ENCODE measurements at regions not wholly inside any gene's neighbourhood (a gene's known extent, or its start where the extent isn't known, plus 50 kb on each side); places are given as distances from the start of the nearest gene placed in this dataset.

- TF ChIP-seq SPI1 (IDR thresholded peaks at IDR 0.05; ENCODE audit: low read depth, low read length) (no peak), POU2F2 (IDR thresholded peaks at IDR 0.05; ENCODE audit: low read depth, low read length) (no peak), TAF1 (IDR thresholded peaks at IDR 0.05; ENCODE audit: low read depth, low read length) (no peak), POLR2AphosphoS5 (IDR thresholded peaks at IDR 0.05; ENCODE audit: low read depth, low read length) (no peak), POLR2A (IDR thresholded peaks at IDR 0.05; ENCODE audit: low read depth, low read length) (no peak), PAX5 (IDR thresholded peaks at IDR 0.05; ENCODE audit: insufficient read depth, low read length, severe bottlenecking) (no peak)
- FAIRE-seq (no peak), DNase-seq (ENCODE audit: insufficient read length, low spot score) (no peak)
Measured at GRCh38 chr6:169933839-169934698, 182.6 kb downstream of the ERMARD start.

- TF ChIP-seq POLR2A (IDR thresholded peaks at IDR 0.05; ENCODE audit: low read depth, low read length) = no peak
- TF ChIP-seq POU2F2 (IDR thresholded peaks at IDR 0.05; ENCODE audit: low read depth, low read length) = no peak
- no peak for TF ChIP-seq POLR2AphosphoS5 (IDR thresholded peaks at IDR 0.05; ENCODE audit: low read depth, low read length)
- TF ChIP-seq TAF1 (IDR thresholded peaks at IDR 0.05; ENCODE audit: low read depth, low read length) = no peak
- no peak for TF ChIP-seq PAX5 (IDR thresholded peaks at IDR 0.05; ENCODE audit: insufficient read depth, low read length, severe bottlenecking)
- no peak for TF ChIP-seq SPI1 (IDR thresholded peaks at IDR 0.05; ENCODE audit: low read depth, low read length)
- no peak for FAIRE-seq
- DNase-seq (ENCODE audit: insufficient read length, low spot score) = no peak
Measured at GRCh38 chr6:169933251-169933821, 181.9 kb downstream of the ERMARD start.

- TF ChIP-seq PAX5 (IDR thresholded peaks at IDR 0.05; ENCODE audit: insufficient read depth, low read length, severe bottlenecking) = no peak
- no peak for DNase-seq (ENCODE audit: insufficient read length, low spot score)
- no peak for FAIRE-seq
Measured at GRCh38 chr6:169932491-169932890, 181.1 kb downstream of the ERMARD start.

- TF ChIP-seq POLR2AphosphoS5 (IDR thresholded peaks at IDR 0.05; ENCODE audit: low read depth, low read length) (no peak), TAF1 (IDR thresholded peaks at IDR 0.05; ENCODE audit: low read depth, low read length) (no peak)
- FAIRE-seq = no peak
- no peak for DNase-seq (ENCODE audit: insufficient read length, low spot score)
Measured at GRCh38 chr6:169931261-169931660, 179.8 kb downstream of the ERMARD start.

- TF ChIP-seq POU2F2 (IDR thresholded peaks at IDR 0.05; ENCODE audit: low read depth, low read length) (no peak), PAX5 (IDR thresholded peaks at IDR 0.05; ENCODE audit: insufficient read depth, low read length, severe bottlenecking) (no peak), POLR2AphosphoS5 (IDR thresholded peaks at IDR 0.05; ENCODE audit: low read depth, low read length) (no peak), SPI1 (IDR thresholded peaks at IDR 0.05; ENCODE audit: low read depth, low read length) (no peak), POLR2A (IDR thresholded peaks at IDR 0.05; ENCODE audit: low read depth, low read length) (no peak)
- DNase-seq (ENCODE audit: insufficient read length, low spot score) (no peak), FAIRE-seq (no peak)
Measured at GRCh38 chr6:169930799-169931198, 179.4 kb downstream of the ERMARD start.

GRCh38 chr6:169927711-169928110 is 176.3 kb downstream of the ERMARD start:
- TF ChIP-seq POU2F2 (IDR thresholded peaks at IDR 0.05; ENCODE audit: low read depth, low read length) = no peak
- TF ChIP-seq POLR2A (IDR thresholded peaks at IDR 0.05; ENCODE audit: low read depth, low read length) = no peak
- no peak for TF ChIP-seq SPI1 (IDR thresholded peaks at IDR 0.05; ENCODE audit: low read depth, low read length)
- TF ChIP-seq POLR2AphosphoS5 (IDR thresholded peaks at IDR 0.05; ENCODE audit: low read depth, low read length) = no peak
- TF ChIP-seq PAX5 (IDR thresholded peaks at IDR 0.05; ENCODE audit: insufficient read depth, low read length, severe bottlenecking) = no peak
- no peak for TF ChIP-seq TAF1 (IDR thresholded peaks at IDR 0.05; ENCODE audit: low read depth, low read length)
- no peak for FAIRE-seq

GRCh38 chr6:169926617-169927417 is 175.4 kb downstream of the ERMARD start:
- no peak for DNase-seq (ENCODE audit: insufficient read length, low spot score)
- no peak for FAIRE-seq
- TF ChIP-seq TAF1 (IDR thresholded peaks at IDR 0.05; ENCODE audit: low read depth, low read length) = no peak
- no peak for TF ChIP-seq PAX5 (IDR thresholded peaks at IDR 0.05; ENCODE audit: insufficient read depth, low read length, severe bottlenecking)
- no peak for TF ChIP-seq POU2F2 (IDR thresholded peaks at IDR 0.05; ENCODE audit: low read depth, low read length)
- no peak for TF ChIP-seq POLR2AphosphoS5 (IDR thresholded peaks at IDR 0.05; ENCODE audit: low read depth, low read length)
- no peak for TF ChIP-seq POLR2A (IDR thresholded peaks at IDR 0.05; ENCODE audit: low read depth, low read length)
- TF ChIP-seq SPI1 (IDR thresholded peaks at IDR 0.05; ENCODE audit: low read depth, low read length) = no peak

More at GRCh38 chr6:169927711-169928110, 176.3 kb downstream of the ERMARD start:
- DNase-seq (ENCODE audit: insufficient read length, low spot score) = no peak

GRCh38 chr6:169923468-169924464 is 172.3 kb downstream of the ERMARD start:
- FAIRE-seq (no peak), DNase-seq (ENCODE audit: insufficient read length, low spot score) (no peak)
- TF ChIP-seq POLR2A (IDR thresholded peaks at IDR 0.05; ENCODE audit: low read depth, low read length) = no peak
